GM19372 (cell line): ENCODE measurements at regions not wholly inside any gene's neighbourhood (a gene's known extent, or its start where the extent isn't known, plus 50 kb on each side); places are given as distances from the start of the nearest gene placed in this dataset.

Experiments used
- ATAC-seq: cut with Tn5 transposase; IDR thresholded peaks from one replicate; pipeline ENCODE4 v1.9.1; 2021; ENCODE audit warnings: mild to moderate bottlenecking, low read depth, moderate library complexity; ENCODE audit not compliant: unreplicated experiment

- no peak for ATAC-seq
Observed at GRCh38 chr1:78348496-78349284, 142.1 kb upstream of the PTGFR start.

- ATAC-seq = no peak
Observed at GRCh38 chr1:78351551-78352216, 139.1 kb upstream of the PTGFR start.

- no peak for ATAC-seq
Observed at GRCh38 chr1:78355656-78356055, 135.1 kb upstream of the PTGFR start.

- no peak for ATAC-seq
Observed at GRCh38 chr1:78358165-78358564, 132.6 kb upstream of the PTGFR start.

GRCh38 chr1:78359666-78360065 lies 131.1 kb upstream of the PTGFR start:
- ATAC-seq = no peak

GRCh38 chr1:78360584-78360983 lies 130.2 kb upstream of the PTGFR start:
- no peak for ATAC-seq

GRCh38 chr1:78367700-78368099 lies 123.1 kb upstream of the PTGFR start:
- ATAC-seq = no peak

- ATAC-seq = no peak
Observed at GRCh38 chr1:78369546-78369945, 121.2 kb upstream of the PTGFR start.

GRCh38 chr1:78370356-78370755 lies 120.4 kb upstream of the PTGFR start:
- peak; percentile 50 for ATAC-seq

GRCh38 chr1:78370779-78371482 lies 119.8 kb upstream of the PTGFR start:
- peak; percentile 42 for ATAC-seq

GRCh38 chr1:78373676-78374075 lies 117.1 kb upstream of the PTGFR start:
- ATAC-seq = no peak

- ATAC-seq = no peak
Observed at GRCh38 chr1:78375996-78376395, 114.8 kb upstream of the PTGFR start.

- peak; percentile 77 for ATAC-seq
Observed at GRCh38 chr1:78377356-78377928, 113.3 kb upstream of the PTGFR start.

GRCh38 chr1:78383923-78384322 lies 106.9 kb upstream of the PTGFR start:
- no peak for ATAC-seq

- ATAC-seq = peak; percentile 91
Observed at GRCh38 chr1:78385744-78386462, 104.9 kb upstream of the PTGFR start.

GRCh38 chr1:78387201-78387600 lies 103.6 kb upstream of the PTGFR start:
- ATAC-seq = no peak

- no peak for ATAC-seq
Observed at GRCh38 chr1:78387871-78388270, 102.9 kb upstream of the PTGFR start.

GRCh38 chr1:78388275-78388674 lies 102.5 kb upstream of the PTGFR start:
- no peak for ATAC-seq

- no peak for ATAC-seq
Observed at GRCh38 chr1:78401148-78401547, 89.6 kb upstream of the PTGFR start.

GRCh38 chr1:78408192-78408591 lies 82.6 kb upstream of the PTGFR start:
- no peak for ATAC-seq
